ENCODE measurements at regions not wholly inside any gene's neighbourhood (a gene's known extent, or its start where the extent isn't known, plus 50 kb on each side); places are given as distances from the start of the nearest gene placed in this dataset.
A peak's percentile ranks its signal among the peaks of the same experiment; 100 is the strongest.

- WGBS, 10 experiments: 47 to 92% (median 69%) methylated on average over 2 to 3 of the region's 3 CpGs; no CpG with 5 or more reads in 3 of the 10 experiments
- in situ Hi-C loops (cut with MboI; ENCODE audit: low pct_unique_long_range_greater_than_20kb in 2 of 9, low sequenced_read_pairs in 9 of 9, unreplicated experiment in 9 of 9): no loop called here
- peak in 2 of 8 experiments; percentile 52 to 72 for ATAC-seq (replicated peaks in 6 of 8)
- no peaks in the 10 kb centered on the region for H3K4me1 ChIP-seq (replicated peaks in 1 of 2)
- no peak overlapping the region for H3K4me3 ChIP-seq
- H3K27ac ChIP-seq: no peak overlapping the region
Measured at GRCh38 chr18:67995769-67996168, 479.2 kb upstream of the DSEL start.

GRCh38 chr18:67980241-67980640 is 463.7 kb upstream of the DSEL start:
- ATAC-seq (replicated peaks in 6 of 8): no peak
- H3K27ac ChIP-seq: no peak overlapping the region
- in situ Hi-C loops (cut with MboI; ENCODE audit: low pct_unique_long_range_greater_than_20kb in 2 of 9, low sequenced_read_pairs in 9 of 9, unreplicated experiment in 9 of 9): no loop called here
- WGBS, 10 experiments: 17 to 100% (median 84%) methylated on average over 2 of the region's 2 CpGs; no CpG with 5 or more reads in 3 of the 10 experiments
- no peaks in the 10 kb centered on the region for H3K4me1 ChIP-seq (replicated peaks in 1 of 2)
- no peak overlapping the region for H3K4me3 ChIP-seq

- WGBS, 10 experiments: 21 to 100% (median 82%) methylated on average over 1 to 6 of the region's 7 CpGs; no CpG with 5 or more reads in 2 of the 10 experiments
- no peak overlapping the region for H3K4me3 ChIP-seq
- H3K4me1 ChIP-seq (replicated peaks in 1 of 2): no peaks in the 10 kb centered on the region
- in situ Hi-C loops (cut with MboI; ENCODE audit: low pct_unique_long_range_greater_than_20kb in 2 of 9, low sequenced_read_pairs in 9 of 9, unreplicated experiment in 9 of 9): no loop called here
- ATAC-seq (replicated peaks in 6 of 8): no peak
- H3K27ac ChIP-seq: no peak overlapping the region
Measured at GRCh38 chr18:67977067-67977616, 460.6 kb upstream of the DSEL start.

GRCh38 chr18:67973916-67974315 is 457.4 kb upstream of the DSEL start:
- no peak for ATAC-seq (replicated peaks in 6 of 8)
- peaks cover 0 to 7% of the 10 kb centered on the region in 2 donors for H3K4me1 ChIP-seq (replicated peaks in 1 of 2)
- H3K27ac ChIP-seq: no peak overlapping the region
- no peak overlapping the region for H3K4me3 ChIP-seq
- 25 to 93% (median 80%) methylated on average over 1 of the region's 1 CpG; no CpG with 5 or more reads in 3 of the 10 experiments for WGBS, 10 experiments
- in situ Hi-C loops (cut with MboI; ENCODE audit: low pct_unique_long_range_greater_than_20kb in 2 of 9, low sequenced_read_pairs in 9 of 9, unreplicated experiment in 9 of 9): no loop called here

GRCh38 chr18:67969458-67969857 is 452.9 kb upstream of the DSEL start:
- WGBS, 10 experiments: 80 to 100% (median 100%) methylated on average over 1 of the region's 1 CpG; no CpG with 5 or more reads in 3 of the 10 experiments
- peaks cover 0 to 8% of the 10 kb centered on the region in 2 donors for H3K4me1 ChIP-seq (replicated peaks in 1 of 2)
- H3K4me3 ChIP-seq: no peak overlapping the region
- no peak for ATAC-seq (replicated peaks in 6 of 8)
- H3K27ac ChIP-seq: no peak overlapping the region
- in situ Hi-C loops (cut with MboI; ENCODE audit: low pct_unique_long_range_greater_than_20kb in 2 of 9, low sequenced_read_pairs in 9 of 9, unreplicated experiment in 9 of 9): no loop called here

GRCh38 chr18:67966224-67966623 is 449.7 kb upstream of the DSEL start:
- peak in 1 of 8 experiments; percentile 34 for ATAC-seq (replicated peaks in 6 of 8)
- H3K27ac ChIP-seq: no peak overlapping the region
- WGBS, 10 experiments: 67 to 100% (median 100%) methylated on average over 1 of the region's 1 CpG; no CpG with 5 or more reads in 5 of the 10 experiments
- in situ Hi-C loops (cut with MboI; ENCODE audit: low pct_unique_long_range_greater_than_20kb in 2 of 9, low sequenced_read_pairs in 9 of 9, unreplicated experiment in 9 of 9): no loop called here
- no peak overlapping the region for H3K4me3 ChIP-seq
- peaks cover 0 to 8% of the 10 kb centered on the region in 2 donors for H3K4me1 ChIP-seq (replicated peaks in 1 of 2)

GRCh38 chr18:67964462-67964861 is 447.9 kb upstream of the DSEL start:
- in situ Hi-C loops (cut with MboI; ENCODE audit: low pct_unique_long_range_greater_than_20kb in 2 of 9, low sequenced_read_pairs in 9 of 9, unreplicated experiment in 9 of 9): no loop called here
- ATAC-seq (replicated peaks in 6 of 8): no peak

GRCh38 chr18:67961701-67962440 is 445.4 kb upstream of the DSEL start:
- 79 to 96% (median 92%) methylated on average over 2 to 7 of the region's 7 CpGs for WGBS, 10 experiments
- no peak overlapping the region for H3K27ac ChIP-seq
- in situ Hi-C loops (cut with MboI; ENCODE audit: low pct_unique_long_range_greater_than_20kb in 2 of 9, low sequenced_read_pairs in 9 of 9, unreplicated experiment in 9 of 9): no loop called here
- no peak overlapping the region for H3K4me3 ChIP-seq
- H3K4me1 ChIP-seq (replicated peaks in 1 of 2): no peaks in the 10 kb centered on the region
- ATAC-seq (replicated peaks in 6 of 8): no peak

More at GRCh38 chr18:67964462-67964861, 447.9 kb upstream of the DSEL start:
- 26 to 96% (median 75%) methylated on average over 2 to 4 of the region's 4 CpGs for WGBS, 10 experiments
- no peak overlapping the region for H3K4me3 ChIP-seq
- no peak overlapping the region for H3K27ac ChIP-seq
- H3K4me1 ChIP-seq (replicated peaks in 1 of 2): peaks cover 0 to 6% of the 10 kb centered on the region in 2 donors

- Histone ChIP-seq H3K27ac (no peak overlapping the region), H3K4me3 (no peak overlapping the region), H3K4me1 (replicated peaks in 1 of 2) (peaks cover 7% of the 10 kb centered on the region in 2 donors)
- WGBS, 10 experiments: 43 to 100% (median 98%) methylated on average over 1 to 2 of the region's 2 CpGs
- in situ Hi-C loops (cut with MboI; ENCODE audit: low pct_unique_long_range_greater_than_20kb in 2 of 9, low sequenced_read_pairs in 9 of 9, unreplicated experiment in 9 of 9): no loop called here
- no peak for ATAC-seq (replicated peaks in 6 of 8)
Measured at GRCh38 chr18:67957684-67958083, 441.2 kb upstream of the DSEL start.

- peaks cover 7 to 17% of the 10 kb centered on the region in 2 donors for H3K4me1 ChIP-seq (replicated peaks in 1 of 2)
- no peak overlapping the region for H3K4me3 ChIP-seq
- peak in 6 of 8 experiments; percentile 17 to 89 (median 70) for ATAC-seq (replicated peaks in 6 of 8)
- no peak overlapping the region for H3K27ac ChIP-seq
- WGBS, 10 experiments: 7 to 20% (median 13%) methylated on average over 1 to 3 of the region's 3 CpGs; no CpG with 5 or more reads in 6 of the 10 experiments
- in situ Hi-C loops (cut with MboI; ENCODE audit: low pct_unique_long_range_greater_than_20kb in 2 of 9, low sequenced_read_pairs in 9 of 9, unreplicated experiment in 9 of 9): no loop called here
Measured at GRCh38 chr18:67954594-67954993, 438.1 kb upstream of the DSEL start.

- no peak overlapping the region for H3K4me3 ChIP-seq
- H3K27ac ChIP-seq: no peak overlapping the region
- 51 to 90% (median 74%) methylated on average over 2 to 7 of the region's 7 CpGs for WGBS, 10 experiments
- peak in 5 of 8 experiments; percentile 62 to 84 (median 67) for ATAC-seq (replicated peaks in 6 of 8)
- in situ Hi-C loops (cut with MboI; ENCODE audit: low pct_unique_long_range_greater_than_20kb in 2 of 9, low sequenced_read_pairs in 9 of 9, unreplicated experiment in 9 of 9): no loop called here
- H3K4me1 ChIP-seq (replicated peaks in 1 of 2): peaks cover 7 to 17% of the 10 kb centered on the region in 2 donors
Measured at GRCh38 chr18:67951137-67951536, 434.6 kb upstream of the DSEL start.

- Histone ChIP-seq H3K4me1 (replicated peaks in 1 of 2) (peaks cover 0 to 4% of the 10 kb centered on the region in 2 donors), H3K27ac (no peak overlapping the region), H3K4me3 (no peak overlapping the region)
- ATAC-seq (replicated peaks in 6 of 8): peak in 2 of 8 experiments; percentile 55 to 78
- 0 to 100% (median 72%) methylated on average over 1 to 3 of the region's 3 CpGs for WGBS, 10 experiments
- in situ Hi-C loops (cut with MboI; ENCODE audit: low pct_unique_long_range_greater_than_20kb in 2 of 9, low sequenced_read_pairs in 9 of 9, unreplicated experiment in 9 of 9): no loop called here
Measured at GRCh38 chr18:67938660-67939059, 422.1 kb upstream of the DSEL start.

GRCh38 chr18:67935638-67936037 is 419.1 kb upstream of the DSEL start:
- H3K4me1 ChIP-seq (replicated peaks in 1 of 2): peaks cover 0 to 4% of the 10 kb centered on the region in 2 donors
- no peak overlapping the region for H3K27ac ChIP-seq
- no peak overlapping the region for H3K4me3 ChIP-seq
- in situ Hi-C loops (cut with MboI; ENCODE audit: low pct_unique_long_range_greater_than_20kb in 2 of 9, low sequenced_read_pairs in 9 of 9, unreplicated experiment in 9 of 9): no loop called here
- 76 to 100% (median 95%) methylated on average over 1 to 3 of the region's 3 CpGs for WGBS, 10 experiments
- ATAC-seq (replicated peaks in 6 of 8): no peak

Data from motor neuron (in vitro differentiated cells).